PFSK-1 (cell line): ENCODE measurements at regions not wholly inside any gene's neighbourhood (a gene's known extent, or its start where the extent isn't known, plus 50 kb on each side); places are given as distances from the start of the nearest gene placed in this dataset.

ENCODE experiments used
- FOXP2 ChIP-seq: optimal IDR thresholded peaks from 2 replicates; pipeline ENCODE3; 2011; ENCODE audit warnings: borderline replicate concordance, control low read depth, inconsistent platforms; ENCODE audit not compliant: insufficient read depth; ENCODE audit errors: extremely low read length, extremely low read depth
- POLR2AphosphoS5 ChIP-seq: IDR thresholded peaks from 2 replicates; pipeline ENCODE4 v1.6.1; 2012; ENCODE audit warnings: low read depth, mild to moderate bottlenecking, control low read depth, low read length, moderate library complexity
- SIN3A ChIP-seq: IDR thresholded peaks from 2 replicates; pipeline ENCODE4 v1.6.1; 2012; ENCODE audit warnings: mild to moderate bottlenecking, low read length, moderate library complexity, borderline replicate concordance; ENCODE audit not compliant: insufficient read depth
- TAF1 ChIP-seq: IDR thresholded peaks from 2 replicates; pipeline ENCODE4 v1.6.1; 2012; ENCODE audit warnings: low read length, control low read depth, borderline replicate concordance; ENCODE audit not compliant: insufficient read depth
- TF ChIP-seq, protein P1 (sequence below), 2 experiments: IDR thresholded peaks; 2 replicates each; pipeline versions ENCODE4 v1.6.1 to v1.8.0; 2011 to 2012; ENCODE audit warnings: low read depth in 2 of 2, low read length in 2 of 2, control low read depth in 1 of 2, inconsistent platforms in 1 of 2, mild to moderate bottlenecking in 1 of 2, moderate library complexity in 1 of 2; ENCODE audit not compliant: insufficient read depth in 1 of 2

DNA sequence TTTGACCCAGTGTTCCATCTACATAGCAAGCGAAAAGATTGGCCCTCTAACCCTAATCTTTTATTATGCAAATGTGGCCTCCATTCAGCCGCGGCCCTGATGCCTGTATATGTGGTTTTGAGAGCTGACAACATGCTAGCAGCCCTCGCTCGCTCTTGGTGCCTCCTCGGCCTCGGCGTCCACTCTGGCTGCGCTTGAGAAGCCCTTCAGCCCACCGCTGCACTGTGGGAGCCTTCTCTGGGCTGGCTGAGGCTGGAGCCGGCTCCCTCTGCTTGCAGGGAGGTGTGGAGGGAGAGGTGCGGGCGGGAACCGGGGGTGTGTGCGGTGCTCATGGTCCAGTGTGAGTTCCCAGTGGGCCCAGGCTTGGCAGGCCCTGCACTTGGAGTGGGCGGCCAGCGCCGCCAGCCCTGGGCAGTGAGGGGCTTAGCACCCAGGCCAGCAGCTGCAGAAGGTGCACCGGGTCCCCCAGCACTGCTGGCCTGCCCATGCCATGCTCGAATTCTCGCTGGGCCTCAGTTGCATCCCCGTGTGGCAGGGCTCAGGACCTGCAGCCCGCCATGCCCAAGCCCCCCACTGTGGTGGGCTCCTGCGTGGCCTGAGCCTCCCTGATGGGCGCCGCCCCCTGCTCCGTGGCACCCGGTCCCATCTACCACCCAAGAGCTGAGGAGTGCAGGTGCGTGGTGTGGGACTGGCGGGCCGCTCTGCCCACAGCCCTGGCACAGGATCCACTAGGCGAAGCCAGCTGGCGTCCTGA lies 757.5 kb upstream of the CTNND2 start:
- no peak for TF ChIP-seq TAF1
- no peak for TF ChIP-seq SIN3A
- no peak for TF ChIP-seq FOXP2
- TF ChIP-seq POLR2AphosphoS5 = no peak
- TF ChIP-seq, protein P1, sequence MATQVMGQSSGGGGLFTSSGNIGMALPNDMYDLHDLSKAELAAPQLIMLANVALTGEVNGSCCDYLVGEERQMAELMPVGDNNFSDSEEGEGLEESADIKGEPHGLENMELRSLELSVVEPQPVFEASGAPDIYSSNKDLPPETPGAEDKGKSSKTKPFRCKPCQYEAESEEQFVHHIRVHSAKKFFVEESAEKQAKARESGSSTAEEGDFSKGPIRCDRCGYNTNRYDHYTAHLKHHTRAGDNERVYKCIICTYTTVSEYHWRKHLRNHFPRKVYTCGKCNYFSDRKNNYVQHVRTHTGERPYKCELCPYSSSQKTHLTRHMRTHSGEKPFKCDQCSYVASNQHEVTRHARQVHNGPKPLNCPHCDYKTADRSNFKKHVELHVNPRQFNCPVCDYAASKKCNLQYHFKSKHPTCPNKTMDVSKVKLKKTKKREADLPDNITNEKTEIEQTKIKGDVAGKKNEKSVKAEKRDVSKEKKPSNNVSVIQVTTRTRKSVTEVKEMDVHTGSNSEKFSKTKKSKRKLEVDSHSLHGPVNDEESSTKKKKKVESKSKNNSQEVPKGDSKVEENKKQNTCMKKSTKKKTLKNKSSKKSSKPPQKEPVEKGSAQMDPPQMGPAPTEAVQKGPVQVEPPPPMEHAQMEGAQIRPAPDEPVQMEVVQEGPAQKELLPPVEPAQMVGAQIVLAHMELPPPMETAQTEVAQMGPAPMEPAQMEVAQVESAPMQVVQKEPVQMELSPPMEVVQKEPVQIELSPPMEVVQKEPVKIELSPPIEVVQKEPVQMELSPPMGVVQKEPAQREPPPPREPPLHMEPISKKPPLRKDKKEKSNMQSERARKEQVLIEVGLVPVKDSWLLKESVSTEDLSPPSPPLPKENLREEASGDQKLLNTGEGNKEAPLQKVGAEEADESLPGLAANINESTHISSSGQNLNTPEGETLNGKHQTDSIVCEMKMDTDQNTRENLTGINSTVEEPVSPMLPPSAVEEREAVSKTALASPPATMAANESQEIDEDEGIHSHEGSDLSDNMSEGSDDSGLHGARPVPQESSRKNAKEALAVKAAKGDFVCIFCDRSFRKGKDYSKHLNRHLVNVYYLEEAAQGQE (IDR thresholded peaks at IDR 0.05; ENCODE audit: insufficient read depth in 1 of 2, low read depth in 2 of 2, low read length in 2 of 2) = no peak

DNA sequence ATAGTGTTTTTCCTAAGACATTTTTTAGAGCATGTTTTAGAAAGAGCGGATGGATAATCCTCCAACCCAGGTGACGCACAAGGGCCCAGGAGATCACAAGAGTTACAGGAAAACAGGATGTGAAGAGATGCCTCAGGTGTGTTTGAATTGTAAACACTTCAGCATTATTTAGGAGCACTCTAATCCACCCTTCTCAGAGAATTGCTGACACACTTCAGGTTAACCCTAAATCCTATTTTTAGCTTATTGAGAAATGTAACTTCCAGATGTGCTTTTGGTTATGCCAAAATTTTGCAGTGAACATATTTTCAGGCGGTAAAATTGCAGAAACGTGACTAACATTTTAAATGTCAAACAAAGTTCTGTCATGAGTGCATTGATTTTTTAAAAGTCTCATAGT lies 755.4 kb upstream of the CTNND2 start:
- TF ChIP-seq SIN3A (no peak), FOXP2 (no peak), POLR2AphosphoS5 (no peak), TAF1 (no peak)
- TF ChIP-seq, protein P1 (IDR thresholded peaks at IDR 0.05; ENCODE audit: insufficient read depth in 1 of 2, low read depth in 2 of 2, low read length in 2 of 2) = no peak

DNA sequence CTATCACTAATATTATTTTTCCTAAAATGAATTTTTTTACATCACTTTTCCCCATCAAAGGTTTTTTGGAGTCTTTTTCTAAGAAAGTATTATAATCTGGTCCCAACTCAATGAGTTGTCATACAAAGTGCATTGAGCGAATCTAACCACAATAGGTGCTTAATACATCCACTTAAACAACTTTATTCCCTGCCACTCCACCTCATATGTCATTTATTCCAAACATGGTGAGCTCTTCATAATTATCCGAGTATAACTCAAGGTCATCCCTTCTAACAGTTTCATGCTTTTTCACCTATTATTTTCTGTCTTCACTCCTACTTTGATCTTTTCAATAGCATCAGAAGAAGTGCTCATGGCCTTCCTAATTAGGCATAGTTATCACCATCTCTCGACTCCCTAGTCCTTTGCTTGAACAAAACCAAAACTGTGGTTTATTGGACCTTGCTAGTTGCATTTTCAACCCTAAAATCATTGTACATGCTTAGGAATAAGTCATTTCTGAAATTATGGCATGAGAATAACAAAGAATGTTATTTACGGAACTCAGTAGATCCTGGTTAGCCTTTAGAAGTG lies 754.7 kb upstream of the CTNND2 start:
- TF ChIP-seq FOXP2 = no peak
- TF ChIP-seq, protein P1 (IDR thresholded peaks at IDR 0.05; ENCODE audit: insufficient read depth in 1 of 2, low read depth in 2 of 2, low read length in 2 of 2) = no peak
- TF ChIP-seq POLR2AphosphoS5 = no peak
- TF ChIP-seq TAF1 = no peak
- no peak for TF ChIP-seq SIN3A

DNA sequence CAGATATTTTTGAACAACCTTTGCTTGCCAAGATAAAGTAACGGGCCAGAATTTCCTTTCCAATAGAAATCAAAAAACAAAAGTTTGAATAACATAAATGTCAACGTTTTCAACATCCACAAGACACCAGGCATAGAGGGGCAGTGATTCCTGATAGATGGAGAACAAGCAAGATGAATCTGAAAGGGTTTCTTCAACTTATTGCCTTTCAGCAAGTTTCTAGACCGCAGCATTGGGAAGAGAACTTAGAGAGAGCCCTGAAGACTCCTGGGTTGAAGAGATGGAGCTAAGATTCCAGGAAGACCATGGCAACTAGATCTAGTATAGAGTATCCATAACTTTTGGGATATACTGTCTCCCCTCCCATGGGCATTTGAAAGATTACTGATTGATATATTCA lies 751.4 kb upstream of the CTNND2 start:
- TF ChIP-seq SIN3A (no peak), TAF1 (no peak), FOXP2 (no peak), POLR2AphosphoS5 (no peak)
- TF ChIP-seq, protein P1 (IDR thresholded peaks at IDR 0.05; ENCODE audit: insufficient read depth in 1 of 2, low read depth in 2 of 2, low read length in 2 of 2) = no peak
